ENCODE measurements at regions not wholly inside any gene's neighbourhood (a gene's known extent, or its start where the extent isn't known, plus 50 kb on each side); places are given as distances from the start of the nearest gene placed in this dataset.

DNA sequence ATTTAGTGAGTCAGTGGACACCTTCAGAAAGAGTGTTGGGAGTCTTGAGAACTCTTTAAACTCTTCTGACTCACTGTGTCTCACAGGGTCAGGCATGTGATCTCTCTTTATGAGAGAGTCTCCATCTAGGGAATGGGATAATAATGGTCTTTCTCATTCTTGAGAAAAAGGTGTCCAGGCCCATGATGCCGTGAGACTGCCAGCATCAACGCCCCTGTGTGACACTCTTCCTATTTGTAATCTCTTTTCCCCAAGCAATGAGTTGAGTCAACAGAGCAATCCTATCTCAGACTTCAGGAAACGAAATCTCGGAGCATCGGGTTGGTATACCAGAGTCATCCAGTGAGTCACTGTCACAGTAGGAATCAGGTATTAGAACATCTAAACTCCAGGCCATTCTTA, 82.3 kb upstream of the BMP2 start:
- DNase-seq (ENCODE audit: low spot score in 2 of 2): no peak
- no peaks in the 10 kb centered on the region for H3K36me3 ChIP-seq
- no peaks in the 10 kb centered on the region for H3K27me3 ChIP-seq
- H3K4me3 ChIP-seq: no peak overlapping the region
- intact Hi-C loops (cut with DNase I; ENCODE audit: low total_unique reads): no loop called here
- no peak overlapping the region for H3K27ac ChIP-seq
- H3K4me1 ChIP-seq: no peaks in the 10 kb centered on the region
- TF ChIP-seq POLR2A (IDR thresholded peaks at IDR 0.05): no peak
- TF ChIP-seq, protein P1, sequence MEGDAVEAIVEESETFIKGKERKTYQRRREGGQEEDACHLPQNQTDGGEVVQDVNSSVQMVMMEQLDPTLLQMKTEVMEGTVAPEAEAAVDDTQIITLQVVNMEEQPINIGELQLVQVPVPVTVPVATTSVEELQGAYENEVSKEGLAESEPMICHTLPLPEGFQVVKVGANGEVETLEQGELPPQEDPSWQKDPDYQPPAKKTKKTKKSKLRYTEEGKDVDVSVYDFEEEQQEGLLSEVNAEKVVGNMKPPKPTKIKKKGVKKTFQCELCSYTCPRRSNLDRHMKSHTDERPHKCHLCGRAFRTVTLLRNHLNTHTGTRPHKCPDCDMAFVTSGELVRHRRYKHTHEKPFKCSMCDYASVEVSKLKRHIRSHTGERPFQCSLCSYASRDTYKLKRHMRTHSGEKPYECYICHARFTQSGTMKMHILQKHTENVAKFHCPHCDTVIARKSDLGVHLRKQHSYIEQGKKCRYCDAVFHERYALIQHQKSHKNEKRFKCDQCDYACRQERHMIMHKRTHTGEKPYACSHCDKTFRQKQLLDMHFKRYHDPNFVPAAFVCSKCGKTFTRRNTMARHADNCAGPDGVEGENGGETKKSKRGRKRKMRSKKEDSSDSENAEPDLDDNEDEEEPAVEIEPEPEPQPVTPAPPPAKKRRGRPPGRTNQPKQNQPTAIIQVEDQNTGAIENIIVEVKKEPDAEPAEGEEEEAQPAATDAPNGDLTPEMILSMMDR (IDR thresholded peaks at IDR 0.05): no peak
- no peak for TF ChIP-seq POLR2AphosphoS5 (IDR thresholded peaks at IDR 0.05)
- H3K9me3 ChIP-seq: no peaks in the 10 kb centered on the region

DNA sequence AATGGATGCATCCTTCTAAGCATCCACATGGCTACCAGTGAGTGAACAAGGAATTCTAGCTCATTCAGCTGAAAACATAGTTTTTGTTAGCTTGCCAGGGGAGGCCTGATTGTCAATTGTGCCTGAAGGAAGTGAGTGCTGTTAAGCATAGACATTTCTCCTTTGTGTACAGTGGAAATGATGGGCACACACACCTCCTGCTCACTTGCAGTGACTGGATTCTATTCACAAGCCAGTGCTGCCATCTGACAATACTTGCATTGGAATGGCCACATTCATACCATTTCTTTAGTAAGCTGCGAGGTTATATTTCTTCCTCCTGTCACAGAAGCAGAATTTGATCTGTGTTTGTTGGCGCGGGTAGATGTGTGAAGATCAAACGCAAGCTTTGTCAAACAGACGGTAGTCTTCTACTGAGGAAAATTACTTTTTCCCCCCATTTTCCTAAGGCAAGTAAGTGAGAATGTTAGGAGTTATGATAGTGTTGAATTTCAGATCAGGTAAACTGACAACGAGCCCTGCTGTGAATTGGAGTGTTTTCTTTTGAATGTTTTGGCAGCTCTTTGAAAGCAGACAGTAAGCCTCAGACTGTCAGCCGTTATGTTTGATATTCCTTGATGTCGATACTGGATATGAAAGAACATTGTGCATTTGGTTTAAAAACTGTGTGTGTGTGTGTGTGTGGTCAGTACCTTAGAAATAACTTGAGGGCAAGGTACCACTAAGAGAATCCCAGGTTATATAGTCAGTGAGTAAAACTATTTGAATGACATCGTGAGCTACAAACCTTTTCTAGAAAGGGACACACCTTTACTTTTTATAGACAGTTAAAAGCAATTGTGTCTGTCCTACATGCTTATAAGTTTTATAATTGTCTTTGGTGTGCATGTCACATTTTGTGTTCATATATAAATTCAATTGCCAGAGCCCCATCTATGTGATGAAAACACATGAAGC, 84.2 kb upstream of the BMP2 start:
- no peaks in the 10 kb centered on the region for H3K4me1 ChIP-seq
- no peaks in the 10 kb centered on the region for H3K36me3 ChIP-seq
- H3K27ac ChIP-seq: no peak overlapping the region
- intact Hi-C loops (cut with DNase I; ENCODE audit: low total_unique reads): no loop called here
- no peak for TF ChIP-seq POLR2AphosphoS5 (IDR thresholded peaks at IDR 0.05)
- TF ChIP-seq, protein P1 (IDR thresholded peaks at IDR 0.05): no peak
- no peak for TF ChIP-seq POLR2A (IDR thresholded peaks at IDR 0.05)
- H3K9me3 ChIP-seq: no peaks in the 10 kb centered on the region
- H3K4me3 ChIP-seq: no peak overlapping the region
- no peaks in the 10 kb centered on the region for H3K27me3 ChIP-seq
- no peak for DNase-seq (ENCODE audit: low spot score in 2 of 2)

DNA sequence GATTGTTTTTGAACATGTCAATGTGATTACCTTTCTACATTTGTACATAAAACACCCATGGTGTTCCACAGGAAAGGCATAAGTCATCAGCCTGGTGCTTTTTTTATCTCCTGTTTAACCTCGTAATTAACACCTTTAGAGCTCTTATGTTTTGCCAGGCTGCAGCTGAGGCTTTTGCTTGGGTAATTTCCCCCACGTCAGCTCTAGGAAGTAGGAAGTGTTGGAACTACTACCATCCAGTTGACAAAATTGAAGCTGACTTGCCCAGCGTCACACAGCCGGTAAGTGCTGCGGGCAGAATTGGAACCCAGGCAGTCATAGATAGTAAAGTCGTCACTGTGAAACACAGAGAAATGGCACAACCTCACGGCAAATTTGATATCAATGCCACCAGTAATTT, 86.6 kb upstream of the BMP2 start:
- Histone ChIP-seq H3K27me3 (no peaks in the 10 kb centered on the region), H3K36me3 (no peaks in the 10 kb centered on the region), H3K4me3 (no peak overlapping the region), H3K9me3 (no peaks in the 10 kb centered on the region), H3K4me1 (no peaks in the 10 kb centered on the region), H3K27ac (no peak overlapping the region)
- intact Hi-C loops (cut with DNase I; ENCODE audit: low total_unique reads): no loop called here
- TF ChIP-seq POLR2A (IDR thresholded peaks at IDR 0.05): no peak
- TF ChIP-seq, protein P1 (IDR thresholded peaks at IDR 0.05): no peak
- no peak for TF ChIP-seq POLR2AphosphoS5 (IDR thresholded peaks at IDR 0.05)
- no peak for DNase-seq (ENCODE audit: low spot score in 2 of 2)

DNA sequence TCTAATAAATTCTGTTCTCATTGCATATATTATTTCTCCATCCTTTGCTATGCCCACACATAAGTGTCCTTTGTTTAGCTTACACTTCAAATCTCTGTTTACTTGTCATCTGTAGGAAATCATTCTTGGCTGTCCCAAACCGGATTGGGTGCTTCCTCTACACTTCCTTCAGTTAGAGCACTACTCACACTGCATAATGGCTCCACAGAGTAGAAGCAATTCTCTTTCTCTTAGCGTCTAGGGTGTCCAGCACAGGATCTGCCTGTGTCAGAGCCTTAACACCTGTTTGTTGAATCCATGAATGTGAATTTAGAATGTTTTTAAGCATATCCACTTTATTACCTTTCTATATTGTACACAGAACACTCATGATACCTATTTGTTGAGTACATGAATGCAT, 87.0 kb upstream of the BMP2 start:
- Histone ChIP-seq H3K27me3 (no peaks in the 10 kb centered on the region), H3K4me1 (no peaks in the 10 kb centered on the region), H3K9me3 (no peaks in the 10 kb centered on the region), H3K36me3 (no peaks in the 10 kb centered on the region), H3K4me3 (no peak overlapping the region), H3K27ac (no peak overlapping the region)
- intact Hi-C loops (cut with DNase I; ENCODE audit: low total_unique reads): no loop called here
- no peak for DNase-seq (ENCODE audit: low spot score in 2 of 2)
- TF ChIP-seq POLR2A (IDR thresholded peaks at IDR 0.05): no peak
- TF ChIP-seq, protein P1 (IDR thresholded peaks at IDR 0.05): no peak
- no peak for TF ChIP-seq POLR2AphosphoS5 (IDR thresholded peaks at IDR 0.05)

DNA sequence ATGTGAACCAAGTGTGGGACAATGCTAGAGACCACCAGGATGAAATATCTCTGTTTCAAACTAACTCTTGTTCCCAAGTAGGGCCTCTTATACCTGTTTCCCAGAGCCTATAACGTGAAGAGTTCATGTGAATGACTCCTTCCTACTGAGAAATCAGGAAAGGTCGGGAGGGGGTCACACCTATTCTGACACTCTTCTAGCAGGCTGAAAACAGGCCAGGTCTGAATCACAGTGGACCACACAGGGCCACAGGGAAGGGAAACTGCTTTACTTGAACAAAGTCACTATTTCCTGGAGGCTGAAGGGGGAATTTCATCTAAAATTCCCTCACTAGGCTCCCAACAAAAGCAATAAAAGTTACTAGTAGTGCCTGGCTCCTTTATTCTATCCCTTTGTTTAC, 88.4 kb upstream of the BMP2 start:
- intact Hi-C loops (cut with DNase I; ENCODE audit: low total_unique reads): no loop called here
- TF ChIP-seq, protein P1 (IDR thresholded peaks at IDR 0.05): no peak
- H3K36me3 ChIP-seq: no peaks in the 10 kb centered on the region
- DNase-seq (ENCODE audit: low spot score in 2 of 2): no peak
- no peak overlapping the region for H3K4me3 ChIP-seq
- no peaks in the 10 kb centered on the region for H3K4me1 ChIP-seq
- H3K9me3 ChIP-seq: no peaks in the 10 kb centered on the region
- H3K27ac ChIP-seq: no peak overlapping the region
- H3K27me3 ChIP-seq: no peaks in the 10 kb centered on the region

Measured in breast epithelium (tissue), 4 donors.